ENCODE measurements at regions not wholly inside any gene's neighbourhood (a gene's known extent, or its start where the extent isn't known, plus 50 kb on each side); places are given as distances from the start of the nearest gene placed in this dataset.

- H3K4me3 ChIP-seq (ENCODE audit: low read depth in 2 of 2, low read length in 2 of 2), result no peak overlapping the region
- H3K27ac ChIP-seq (ENCODE audit: low read length), result no peak overlapping the region
- H3K36me3 ChIP-seq (ENCODE audit: control insufficient read depth, insufficient read depth, low read length), result no peaks in the 10 kb centered on the region
- no peak for ATAC-seq
- BruUV-seq (replicated peaks), result no TSS peak
- intact Hi-C loops (cut with micrococcal nuclease; ENCODE audit: unreplicated experiment) (no loop called here), in situ Hi-C loops (cut with HindIII; ENCODE audit: low pct_unique_long_range_greater_than_20kb, low sequenced_read_pairs) (no loop called here)
- no peaks in the 10 kb centered on the region for H3K9me3 ChIP-seq (ENCODE audit: control insufficient read depth, insufficient read depth, low read depth, low read length)
- TF ChIP-seq POLR2AphosphoS5 (IDR thresholded peaks at IDR 0.05; ENCODE audit: low read depth, low read length), result no peak
- no peak for TF ChIP-seq SIN3A (IDR thresholded peaks at IDR 0.05; ENCODE audit: borderline replicate concordance, insufficient read depth, low read depth, low read length)
- no peak for TF ChIP-seq REST (IDR thresholded peaks at IDR 0.05; ENCODE audit: insufficient read depth in 1 of 2, low read depth in 2 of 2, low read length in 1 of 2)
- no peak for TF ChIP-seq TCF7L2 (IDR thresholded peaks at IDR 0.05; ENCODE audit: low read depth, low read length)
- no peaks in the 10 kb centered on the region for H3K27me3 ChIP-seq (ENCODE audit: control insufficient read depth, insufficient read depth, low read length)
- H3K4me1 ChIP-seq (ENCODE audit: control insufficient read depth, insufficient read depth, low read length), result no peaks in the 10 kb centered on the region
- DNase-seq (ENCODE audit: low read depth, low spot score), result no peak
- POLR2A ChIA-PET, result no interaction called here
- CTCF ChIA-PET, result no interaction called here
These were observed 1308.0 kb downstream of the CDH11 start for GRCh38 chr16:63813862-63814261.

GRCh38 chr16:63808730-63809129, 1313.1 kb downstream of the CDH11 start:
- Histone ChIP-seq H3K27ac (ENCODE audit: low read length) (no peak overlapping the region), H3K36me3 (ENCODE audit: control insufficient read depth, insufficient read depth, low read length) (no peaks in the 10 kb centered on the region), H3K4me1 (ENCODE audit: control insufficient read depth, insufficient read depth, low read length) (no peaks in the 10 kb centered on the region), H3K4me3 (ENCODE audit: low read depth in 2 of 2, low read length in 2 of 2) (no peak overlapping the region), H3K9me3 (ENCODE audit: control insufficient read depth, insufficient read depth, low read depth, low read length) (no peaks in the 10 kb centered on the region), H3K27me3 (ENCODE audit: control insufficient read depth, insufficient read depth, low read length) (no peaks in the 10 kb centered on the region)
- TF ChIP-seq CTCF (IDR thresholded peaks at IDR 0.05) (no peak), SIN3A (IDR thresholded peaks at IDR 0.05; ENCODE audit: borderline replicate concordance, insufficient read depth, low read depth, low read length) (no peak), REST (IDR thresholded peaks at IDR 0.05; ENCODE audit: insufficient read depth in 1 of 2, low read depth in 2 of 2, low read length in 1 of 2) (no peak), TCF7L2 (IDR thresholded peaks at IDR 0.05; ENCODE audit: low read depth, low read length) (no peak), POLR2AphosphoS5 (IDR thresholded peaks at IDR 0.05; ENCODE audit: low read depth, low read length) (no peak)
- intact Hi-C loops (cut with micrococcal nuclease; ENCODE audit: unreplicated experiment), result no loop called here
- ATAC-seq, result no peak
- ChIA-PET CTCF (no interaction called here), POLR2A (no interaction called here)
- no TSS peak for BruUV-seq (replicated peaks)
- in situ Hi-C loops (cut with HindIII; ENCODE audit: low pct_unique_long_range_greater_than_20kb, low sequenced_read_pairs), result no loop called here
- DNase-seq (ENCODE audit: low read depth, low spot score), result no peak
